Progenitor cell of endocrine pancreas (in vitro differentiated cells): ENCODE measurements at regions not wholly inside any gene's neighbourhood (a gene's known extent, or its start where the extent isn't known, plus 50 kb on each side); places are given as distances from the start of the nearest gene placed in this dataset.

Experiments
- DNase-seq: peaks from one replicate; pipeline ENCODE4 v3.0.0; 2021; ENCODE audit warnings: low spot score; ENCODE audit not compliant: unreplicated experiment
- H3K27ac Mint-ChIP-seq: 2 replicates; pipeline ENCODE4 v1.8.0; 2021; ENCODE audit warnings: mild to moderate bottlenecking, moderate library complexity, mixed read lengths
- H3K27me3 Mint-ChIP-seq: 2 replicates; pipeline ENCODE4 v1.8.0; 2021; ENCODE audit warnings: mixed read lengths
- H3K36me3 Mint-ChIP-seq: 2 replicates; pipeline ENCODE4 v1.8.0; 2022; ENCODE audit warnings: mixed read lengths; ENCODE audit not compliant: insufficient read depth
- H3K4me1 Mint-ChIP-seq: 2 replicates; pipeline ENCODE4 v1.8.0; 2021; ENCODE audit warnings: low read depth, mixed read lengths
- H3K4me3 Mint-ChIP-seq: 2 replicates; pipeline ENCODE4 v1.8.0; 2021; ENCODE audit warnings: low read depth, mild to moderate bottlenecking, moderate library complexity, mixed read lengths
- H3K9me3 Mint-ChIP-seq: 2 replicates; pipeline ENCODE4 v1.8.0; 2021; ENCODE audit warnings: low read depth, mixed read lengths
- TF ChIP-seq, protein P1 (sequence below): fragments of 200-600 bp; sonication (generic); IDR thresholded peaks from one replicate; pipeline ENCODE4 v1.5.0; 2021; ENCODE audit warnings: antibody characterized with exemption, mild to moderate bottlenecking; ENCODE audit not compliant: unreplicated experiment

DNA sequence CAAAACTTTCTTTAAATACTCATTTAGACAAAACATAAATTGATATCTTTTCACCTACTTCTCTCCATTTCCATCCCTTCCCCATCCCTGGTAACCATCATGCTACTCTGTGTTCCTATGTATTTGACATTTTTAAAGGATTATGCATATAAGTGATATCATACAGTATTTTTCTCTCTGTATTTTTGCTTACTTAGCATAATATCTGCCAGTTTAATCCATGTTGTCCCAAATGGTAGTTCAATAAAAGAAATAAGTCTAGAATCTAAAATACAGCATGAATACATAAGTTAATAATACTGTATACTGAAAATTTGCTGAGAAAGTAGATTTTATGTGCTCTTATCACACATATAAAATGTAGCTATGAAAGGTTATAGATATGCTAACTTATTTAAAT lies 190.3 kb upstream of the NAV3 start:
- H3K36me3 Mint-ChIP-seq: no peaks in the 10 kb centered on the region
- H3K4me1 Mint-ChIP-seq: no peaks in the 10 kb centered on the region
- no peak overlapping the region for H3K27ac Mint-ChIP-seq
- H3K27me3 Mint-ChIP-seq: no peaks in the 10 kb centered on the region
- no peak for DNase-seq
- TF ChIP-seq, protein P1, sequence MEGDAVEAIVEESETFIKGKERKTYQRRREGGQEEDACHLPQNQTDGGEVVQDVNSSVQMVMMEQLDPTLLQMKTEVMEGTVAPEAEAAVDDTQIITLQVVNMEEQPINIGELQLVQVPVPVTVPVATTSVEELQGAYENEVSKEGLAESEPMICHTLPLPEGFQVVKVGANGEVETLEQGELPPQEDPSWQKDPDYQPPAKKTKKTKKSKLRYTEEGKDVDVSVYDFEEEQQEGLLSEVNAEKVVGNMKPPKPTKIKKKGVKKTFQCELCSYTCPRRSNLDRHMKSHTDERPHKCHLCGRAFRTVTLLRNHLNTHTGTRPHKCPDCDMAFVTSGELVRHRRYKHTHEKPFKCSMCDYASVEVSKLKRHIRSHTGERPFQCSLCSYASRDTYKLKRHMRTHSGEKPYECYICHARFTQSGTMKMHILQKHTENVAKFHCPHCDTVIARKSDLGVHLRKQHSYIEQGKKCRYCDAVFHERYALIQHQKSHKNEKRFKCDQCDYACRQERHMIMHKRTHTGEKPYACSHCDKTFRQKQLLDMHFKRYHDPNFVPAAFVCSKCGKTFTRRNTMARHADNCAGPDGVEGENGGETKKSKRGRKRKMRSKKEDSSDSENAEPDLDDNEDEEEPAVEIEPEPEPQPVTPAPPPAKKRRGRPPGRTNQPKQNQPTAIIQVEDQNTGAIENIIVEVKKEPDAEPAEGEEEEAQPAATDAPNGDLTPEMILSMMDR: no peak
- no peaks in the 10 kb centered on the region for H3K9me3 Mint-ChIP-seq
- H3K4me3 Mint-ChIP-seq: no peak overlapping the region

DNA sequence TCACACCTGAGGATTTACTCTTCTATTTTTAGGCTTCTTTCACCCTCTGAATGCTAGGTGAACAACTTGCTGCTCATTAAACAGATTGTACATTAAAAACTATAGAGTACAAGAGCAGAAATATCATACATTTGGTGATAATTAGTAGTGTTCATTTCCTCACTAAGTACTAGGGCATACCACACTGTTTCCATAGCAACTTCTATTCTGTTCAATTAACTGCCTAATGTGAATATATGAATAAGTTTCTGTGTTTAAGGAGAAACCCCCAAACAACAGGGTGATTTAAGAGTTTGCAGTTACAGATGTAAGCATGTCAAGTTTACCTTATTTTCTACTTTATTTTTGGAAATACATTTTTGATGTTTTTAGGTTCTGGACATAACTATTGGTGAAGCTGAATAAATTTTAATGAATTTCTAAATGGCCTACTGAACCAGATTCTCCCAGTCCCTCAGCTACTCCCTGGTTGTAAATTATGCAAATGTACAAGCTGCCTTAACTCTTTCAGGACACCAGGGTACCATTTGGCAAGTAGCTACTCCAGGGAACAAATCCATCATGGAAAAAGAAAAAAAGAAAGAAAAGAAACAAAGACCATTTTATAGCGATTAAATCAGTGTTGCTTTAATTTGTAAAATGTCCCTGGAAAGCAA lies 199.8 kb upstream of the NAV3 start:
- TF ChIP-seq, protein P1: no peak
- no peaks in the 10 kb centered on the region for H3K4me1 Mint-ChIP-seq
- no peak overlapping the region for H3K27ac Mint-ChIP-seq
- H3K27me3 Mint-ChIP-seq: no peaks in the 10 kb centered on the region
- peaks cover 5% of the 10 kb centered on the region for H3K9me3 Mint-ChIP-seq
- no peak for DNase-seq
- H3K36me3 Mint-ChIP-seq: no peaks in the 10 kb centered on the region
- no peak overlapping the region for H3K4me3 Mint-ChIP-seq

DNA sequence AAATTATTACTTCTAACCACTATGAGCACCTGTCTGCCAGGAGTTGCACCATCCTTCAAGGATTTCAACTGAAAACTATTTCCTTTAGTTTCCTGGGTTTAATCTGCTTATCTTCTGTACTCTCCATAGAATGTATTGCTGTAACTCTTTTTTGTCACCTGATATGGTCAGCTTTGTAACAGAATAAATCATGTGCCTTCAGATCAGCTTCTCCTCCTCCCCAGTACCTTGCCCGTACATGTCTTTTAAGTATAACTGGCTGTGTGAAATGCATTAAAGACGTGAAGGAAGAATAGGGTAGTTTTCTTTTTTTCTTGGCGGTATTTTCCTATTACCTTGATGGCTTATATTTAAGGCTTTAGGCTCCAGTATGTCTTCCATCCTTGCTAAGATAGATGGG lies 200.3 kb upstream of the NAV3 start:
- H3K36me3 Mint-ChIP-seq: no peaks in the 10 kb centered on the region
- H3K4me3 Mint-ChIP-seq: no peak overlapping the region
- no peaks in the 10 kb centered on the region for H3K4me1 Mint-ChIP-seq

DNA sequence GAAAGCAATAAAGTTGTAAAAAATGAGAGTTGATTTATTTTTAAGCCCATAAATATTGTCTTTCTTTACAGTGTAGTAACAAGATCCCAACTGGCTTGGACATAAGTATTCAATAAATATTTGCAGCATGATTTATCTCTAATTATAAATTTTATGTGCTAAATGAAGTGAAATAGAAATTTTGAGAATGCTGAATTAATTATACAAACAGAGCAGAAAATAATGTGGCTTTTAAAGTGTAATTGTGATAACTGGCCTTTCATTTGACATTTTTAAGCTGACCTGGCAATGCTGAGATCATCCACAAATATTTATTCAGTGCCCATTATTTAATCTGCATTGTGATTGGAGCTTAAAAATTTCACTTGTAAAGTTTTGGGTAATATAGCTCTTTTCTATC lies 201.6 kb upstream of the NAV3 start:
- TF ChIP-seq, protein P1: no peak
- no peak overlapping the region for H3K27ac Mint-ChIP-seq
- H3K9me3 Mint-ChIP-seq: peaks cover 5% of the 10 kb centered on the region
- DNase-seq: no peak
- H3K4me1 Mint-ChIP-seq: no peaks in the 10 kb centered on the region
- H3K36me3 Mint-ChIP-seq: no peaks in the 10 kb centered on the region
- H3K27me3 Mint-ChIP-seq: no peaks in the 10 kb centered on the region
- H3K4me3 Mint-ChIP-seq: no peak overlapping the region

More for the DNA sequence above, 200.3 kb upstream of the NAV3 start:
- TF ChIP-seq, protein P1: no peak
- no peaks in the 10 kb centered on the region for H3K27me3 Mint-ChIP-seq
- no peak for DNase-seq
- no peak overlapping the region for H3K27ac Mint-ChIP-seq
- H3K9me3 Mint-ChIP-seq: peaks cover 5% of the 10 kb centered on the region

DNA sequence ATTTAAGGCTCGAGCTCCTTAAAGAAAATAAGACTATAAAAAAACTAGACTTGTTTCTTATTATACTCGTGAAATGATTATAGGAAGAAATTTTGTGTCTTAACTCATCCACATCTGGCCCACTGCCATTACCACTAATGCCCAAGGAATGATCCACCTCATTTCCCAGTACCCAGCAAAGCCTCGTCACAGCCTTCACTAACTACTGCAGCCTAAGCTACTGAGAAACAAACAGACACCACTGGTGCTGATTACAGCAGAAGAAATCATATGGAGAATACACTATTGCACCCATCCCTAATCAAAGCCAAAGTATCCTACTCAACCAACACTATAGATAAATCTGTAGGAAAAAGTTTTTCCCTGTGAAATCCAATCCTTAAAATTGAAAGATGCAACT lies 205.3 kb upstream of the NAV3 start:
- Mint-ChIP-seq H3K9me3 (peaks cover 5% of the 10 kb centered on the region), H3K4me1 (peaks cover 2% of the 10 kb centered on the region), H3K4me3 (no peak overlapping the region), H3K36me3 (no peaks in the 10 kb centered on the region), H3K27ac (no peak overlapping the region), H3K27me3 (no peaks in the 10 kb centered on the region)
- DNase-seq: no peak
- TF ChIP-seq, protein P1: no peak
